Suprapubic skin (tissue), 4 donors: ENCODE measurements at regions not wholly inside any gene's neighbourhood (a gene's known extent, or its start where the extent isn't known, plus 50 kb on each side); places are given as distances from the start of the nearest gene placed in this dataset.

Source experiments
- DNase-seq, 2 donors: peaks; one replicate each; pipeline ENCODE4 v3.0.0-alpha.2; 2019; ENCODE audit warnings: low spot score in 2 of 2
- H3K27ac ChIP-seq: fragments of 200-600 bp; sonication (generic); one replicate; pipeline ENCODE4 v1.5.1; 2019
- H3K27me3 ChIP-seq: fragments of 200-600 bp; sonication (generic); one replicate; pipeline ENCODE4 v1.5.1; 2019
- H3K36me3 ChIP-seq: fragments of 200-600 bp; sonication (generic); one replicate; pipeline ENCODE4 v1.5.1; 2019
- H3K4me1 ChIP-seq: fragments of 200-600 bp; sonication (generic); one replicate; pipeline ENCODE4 v1.5.1; 2019
- H3K4me3 ChIP-seq: fragments of 200-600 bp; sonication (generic); one replicate; pipeline ENCODE4 v1.5.1; 2019; ENCODE audit warnings: mild to moderate bottlenecking
- H3K9me3 ChIP-seq: fragments of 200-600 bp; sonication (generic); one replicate; pipeline ENCODE4 v1.5.1; 2019
- CTCF ChIP-seq, 2 donors: fragments of 200-600 bp in 1 of 2; fragments of 450-650 bp in 1 of 2; sonication (generic) in 1 of 2; IDR thresholded peaks; one replicate each; pipeline ENCODE4 v1.5.1; 2016 to 2019; ENCODE audit warnings: antibody characterized with exemption in 2 of 2, mild to moderate bottlenecking in 1 of 2, moderate library complexity in 1 of 2
- EP300 ChIP-seq: sonication (generic); formaldehyde crosslinking; IDR thresholded peaks from one replicate; pipeline ENCODE4 v1.6.1; 2017; ENCODE audit warnings: antibody characterized with exemption
- POLR2A ChIP-seq, 2 donors: fragments of 450-650 bp; IDR thresholded peaks; one replicate each; pipeline ENCODE4 v1.6.1; 2017; ENCODE audit warnings: antibody characterized with exemption in 2 of 2, mild to moderate bottlenecking in 2 of 2, moderate library complexity in 2 of 2
- POLR2AphosphoS5 ChIP-seq, 3 donors: sonication (generic); formaldehyde crosslinking; IDR thresholded peaks; one replicate each; pipeline ENCODE4 v1.6.1; 2017; ENCODE audit warnings: antibody characterized with exemption in 3 of 3
- WGBS: methylation state at CpG from one replicate; pipeline ENCODE4 v1.1.5; 2018; 5-methylcytosine and 5-hydroxymethylcytosine counted together

DNA sequence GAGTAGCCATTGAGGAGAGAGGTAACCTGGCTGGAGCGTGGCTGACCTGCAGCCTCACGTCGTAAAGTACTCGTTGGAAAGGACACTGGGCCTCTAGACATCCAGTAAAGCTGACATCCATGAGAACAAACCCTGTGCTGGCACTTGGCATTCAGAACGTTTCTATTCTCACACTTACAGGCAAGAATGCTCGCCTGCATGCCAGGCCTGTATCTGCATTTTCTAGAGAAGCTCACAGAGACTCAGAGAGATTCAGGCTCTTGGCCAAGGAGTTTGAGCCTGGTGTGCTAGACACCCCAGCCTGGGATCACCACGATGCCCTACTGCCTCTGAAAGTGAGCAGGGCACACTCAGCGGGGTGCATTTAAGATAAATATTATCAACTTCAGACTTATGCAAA is 379.8 kb upstream of the CDH4 start:
- no peaks in the 10 kb centered on the region for H3K36me3 ChIP-seq
- TF ChIP-seq POLR2AphosphoS5 (IDR thresholded peaks at IDR 0.05), result no peak
- no peak for TF ChIP-seq POLR2A (IDR thresholded peaks at IDR 0.05)
- no peak for TF ChIP-seq CTCF (IDR thresholded peaks at IDR 0.05)
- no peak for TF ChIP-seq EP300
- H3K4me3 ChIP-seq, result no peak overlapping the region
- peaks cover 14% of the 10 kb centered on the region for H3K4me1 ChIP-seq
- WGBS, result 78% methylated on average over 8 of the region's 8 CpGs
- no peak for DNase-seq
- H3K9me3 ChIP-seq, result no peaks in the 10 kb centered on the region
- H3K27ac ChIP-seq, result no peak overlapping the region
- peaks cover 13% of the 10 kb centered on the region for H3K27me3 ChIP-seq

GRCh38 chr20:60877071-60877857 is 374.8 kb upstream of the CDH4 start:
- no peak for TF ChIP-seq EP300

DNA sequence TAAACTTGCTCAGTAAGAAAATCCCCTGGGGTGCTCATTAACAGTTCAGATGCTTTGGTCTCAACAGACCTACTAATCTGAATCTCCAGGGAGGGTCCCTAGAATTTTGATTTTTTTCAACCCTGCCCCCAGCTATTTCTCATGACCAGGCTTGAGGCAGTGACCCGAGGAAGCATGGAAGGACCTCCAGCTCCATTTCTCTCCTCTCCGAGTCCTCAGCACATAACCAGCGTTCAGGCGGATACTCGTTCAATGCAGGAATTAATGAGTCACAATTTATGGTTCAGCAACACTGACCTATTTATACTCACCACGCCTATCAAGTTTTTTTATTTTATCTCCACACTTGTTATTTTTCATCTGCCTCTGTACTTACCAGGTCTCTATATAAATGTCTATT is 369.2 kb upstream of the CDH4 start:
- Histone ChIP-seq H3K27me3 (peaks cover 12% of the 10 kb centered on the region), H3K9me3 (no peaks in the 10 kb centered on the region), H3K4me3 (no peak overlapping the region), H3K4me1 (no peaks in the 10 kb centered on the region), H3K27ac (no peak overlapping the region), H3K36me3 (no peaks in the 10 kb centered on the region)
- 38% methylated on average over 6 of the region's 6 CpGs for WGBS
- TF ChIP-seq EP300, result no peak
- no peak for TF ChIP-seq CTCF (IDR thresholded peaks at IDR 0.05)
- TF ChIP-seq POLR2A (IDR thresholded peaks at IDR 0.05), result no peak
- no peak for TF ChIP-seq POLR2AphosphoS5 (IDR thresholded peaks at IDR 0.05)
- no peak for DNase-seq

More at GRCh38 chr20:60877071-60877857, 374.8 kb upstream of the CDH4 start:
- H3K4me1 ChIP-seq, result no peaks in the 10 kb centered on the region
- H3K9me3 ChIP-seq, result no peaks in the 10 kb centered on the region
- WGBS, result 83% methylated on average over 14 of the region's 14 CpGs
- no peak for DNase-seq
- H3K27ac ChIP-seq, result no peak overlapping the region
- no peaks in the 10 kb centered on the region for H3K36me3 ChIP-seq
- H3K4me3 ChIP-seq, result no peak overlapping the region
- H3K27me3 ChIP-seq, result peaks cover 14% of the 10 kb centered on the region

DNA sequence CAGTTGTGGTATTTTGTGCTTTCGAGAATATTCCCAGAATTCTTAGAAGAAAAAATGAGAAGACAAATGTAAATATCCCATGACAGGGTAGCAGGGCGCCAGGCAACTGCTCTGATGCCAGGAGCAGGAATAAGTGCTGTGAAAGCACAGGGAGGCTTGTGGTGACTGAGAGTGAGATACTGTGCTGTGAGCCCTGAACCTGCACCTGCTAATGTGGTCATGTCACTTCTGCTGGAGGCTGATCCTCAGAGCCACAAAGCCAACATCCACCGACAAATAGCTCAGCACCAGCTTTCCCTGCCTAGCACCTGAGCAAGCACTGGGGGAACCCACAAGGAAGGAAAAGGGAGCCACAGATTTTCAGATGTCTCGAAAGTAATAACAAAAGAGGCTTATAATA is 368.6 kb upstream of the CDH4 start:
- TF ChIP-seq POLR2AphosphoS5 (IDR thresholded peaks at IDR 0.05), result no peak
- TF ChIP-seq POLR2A (IDR thresholded peaks at IDR 0.05), result no peak
- TF ChIP-seq CTCF (IDR thresholded peaks at IDR 0.05), result no peak
- no peak for TF ChIP-seq EP300
- no peaks in the 10 kb centered on the region for H3K9me3 ChIP-seq
- WGBS, result 82% methylated on average over 4 of the region's 4 CpGs

GRCh38 chr20:60884277-60884676 is 367.8 kb upstream of the CDH4 start:
- no peak overlapping the region for H3K4me3 ChIP-seq
- no peak overlapping the region for H3K27ac ChIP-seq
- TF ChIP-seq POLR2A (IDR thresholded peaks at IDR 0.05) (no peak), EP300 (no peak), CTCF (IDR thresholded peaks at IDR 0.05) (no peak), POLR2AphosphoS5 (IDR thresholded peaks at IDR 0.05) (no peak)
- DNase-seq, result no peak
- no peaks in the 10 kb centered on the region for H3K9me3 ChIP-seq
- WGBS, result 97% methylated on average over 3 of the region's 3 CpGs
- no peaks in the 10 kb centered on the region for H3K36me3 ChIP-seq
- peaks cover 6% of the 10 kb centered on the region for H3K27me3 ChIP-seq
- no peaks in the 10 kb centered on the region for H3K4me1 ChIP-seq

More for the DNA sequence above, 368.6 kb upstream of the CDH4 start:
- peaks cover 12% of the 10 kb centered on the region for H3K27me3 ChIP-seq
- H3K27ac ChIP-seq, result no peak overlapping the region
- H3K4me3 ChIP-seq, result no peak overlapping the region
- no peaks in the 10 kb centered on the region for H3K4me1 ChIP-seq
- no peaks in the 10 kb centered on the region for H3K36me3 ChIP-seq
- DNase-seq, result no peak
